IMR-90 (cell line): ENCODE measurements at regions not wholly inside any gene's neighbourhood (a gene's known extent, or its start where the extent isn't known, plus 50 kb on each side); places are given as distances from the start of the nearest gene placed in this dataset.

Experiments
- ATAC-seq: fragments of 200-7000 bp; cut with Tn5 transposase; 2 replicates; pipeline ENCODE4 v1.9.1; 2020; ENCODE audit warnings: low read depth, mild to moderate bottlenecking, moderate library complexity
- BruUV-seq: library from RNA; stranded (reverse); fragments of 400-500 nt; replicated peaks from 2 replicates; lab custom pipeline; 2021; lab: Mats Ljungman, UMichigan
- CTCF ChIA-PET: fragments of 300-600 bp; formaldehyde crosslinking; extraction: SDS; loops from one replicate; lab custom pipeline; 2021; ENCODE audit warnings: antibody characterized with exemption; lab: Yijun Ruan, JAX
- POLR2A ChIA-PET: fragments of 300-600 bp; sonication (Branson Sonifier 250); formaldehyde crosslinking; loops from one replicate; lab custom pipeline; 2022; ENCODE audit warnings: antibody characterized with exemption; ENCODE audit not compliant: unreplicated experiment; lab: Charles Lee
- DNase-seq: peaks from one replicate; pipeline ENCODE4 v3.0.0; 2013
- H2AFZ ChIP-seq: replicated peaks from 2 replicates; pipeline ENCODE3; 2013; ENCODE audit warnings: low read length, mild to moderate bottlenecking; ENCODE audit not compliant: poor library complexity
- H2AK5ac ChIP-seq: 2 replicates; pipeline ENCODE4 v1.6.1; 2013; ENCODE audit warnings: low read depth, low read length, inconsistent platforms
- H2AK9ac ChIP-seq: replicated peaks from 2 replicates; pipeline ENCODE3; 2013; ENCODE audit warnings: mild to moderate bottlenecking, low read depth, low read length, moderate library complexity; ENCODE audit not compliant: poor library complexity
- H2BK120ac ChIP-seq: 2 replicates; pipeline ENCODE4 v1.6.1; 2013; ENCODE audit warnings: low read depth, low read length, inconsistent platforms
- H2BK15ac ChIP-seq: 3 replicates; pipeline ENCODE4 v1.6.1; 2013; ENCODE audit warnings: low read depth, low read length, inconsistent platforms
- H2BK20ac ChIP-seq: 2 replicates; pipeline ENCODE4 v1.6.1; 2013; ENCODE audit warnings: low read depth, mild to moderate bottlenecking, inconsistent platforms, low read length, moderate library complexity
- H2BK5ac ChIP-seq: 2 replicates; pipeline ENCODE4 v1.6.1; 2013; ENCODE audit warnings: mild to moderate bottlenecking, low read depth, low read length, inconsistent platforms; ENCODE audit not compliant: poor library complexity, severe bottlenecking
- H3K14ac ChIP-seq: replicated peaks from 2 replicates; pipeline ENCODE4 v1.6.1; 2013; ENCODE audit warnings: low read depth, low read length, inconsistent platforms
- H3K18ac ChIP-seq: 2 replicates; pipeline ENCODE4 v1.6.1; 2013; ENCODE audit warnings: low read depth, low read length, control low read depth
- H3K23ac ChIP-seq: 2 replicates; pipeline ENCODE4 v1.6.1; 2013; ENCODE audit warnings: low read depth, low read length, inconsistent platforms
- H3K27ac ChIP-seq: 2 replicates; pipeline ENCODE4 v1.5.1; 2013; ENCODE audit warnings: mild to moderate bottlenecking, control low read depth, low read length; ENCODE audit not compliant: insufficient read depth
- H3K27me3 ChIP-seq: 2 replicates; pipeline ENCODE4 v1.6.1; 2013; ENCODE audit warnings: low read length; ENCODE audit not compliant: control insufficient read depth, insufficient read depth
- H3K36me3 ChIP-seq: 2 replicates; pipeline ENCODE4 v1.6.1; 2013; ENCODE audit warnings: low read length, mixed read lengths; ENCODE audit not compliant: control insufficient read depth, insufficient read depth
- H3K4ac ChIP-seq: 2 replicates; pipeline ENCODE4 v1.6.1; 2013; ENCODE audit warnings: low read depth, low read length, inconsistent platforms
- H3K4me1 ChIP-seq: 2 replicates; pipeline ENCODE4 v1.6.1; 2013; ENCODE audit warnings: low read length, mixed read lengths; ENCODE audit not compliant: control insufficient read depth, insufficient read depth
- H3K4me2 ChIP-seq: 2 replicates; pipeline ENCODE4 v1.6.1; 2013; ENCODE audit warnings: low read depth, mild to moderate bottlenecking, control low read depth, low read length, moderate library complexity
- H3K4me3 ChIP-seq: 2 replicates; pipeline ENCODE4 v1.5.1; 2013; ENCODE audit warnings: low read depth, mild to moderate bottlenecking, control low read depth, low read length, moderate library complexity; ENCODE audit not compliant: insufficient read depth
- H3K56ac ChIP-seq: 2 replicates; pipeline ENCODE4 v1.6.1; 2013; ENCODE audit warnings: low read length, inconsistent platforms; ENCODE audit not compliant: insufficient read depth; ENCODE audit errors: extremely low read depth
- H3K79me1 ChIP-seq, 2 experiments: 2 replicates each; pipeline ENCODE4 v1.6.1; 2013; ENCODE audit warnings: low read length in 2 of 2, inconsistent platforms in 1 of 2, low read depth in 1 of 2
- H3K9ac ChIP-seq: 2 replicates; pipeline ENCODE4 v1.6.1; 2013; ENCODE audit warnings: low read depth, low read length, control low read depth
- H3K9me1 ChIP-seq: 2 replicates; pipeline ENCODE4 v1.6.1; 2013; ENCODE audit warnings: low read length, inconsistent platforms; ENCODE audit not compliant: insufficient read depth
- H3K9me3 ChIP-seq: 2 replicates; pipeline ENCODE4 v1.6.1; 2013; ENCODE audit warnings: low read length; ENCODE audit not compliant: control insufficient read depth, insufficient read depth
- H4K20me1 ChIP-seq: 2 replicates; pipeline ENCODE4 v1.6.1; 2013; ENCODE audit warnings: low read length, inconsistent platforms; ENCODE audit not compliant: insufficient read depth
- H4K5ac ChIP-seq: 2 replicates; pipeline ENCODE4 v1.6.1; 2013; ENCODE audit warnings: mild to moderate bottlenecking, low read depth, low read length, control low read depth
- H4K8ac ChIP-seq, 2 experiments: 2 replicates each; pipeline ENCODE4 v1.6.1; 2013; ENCODE audit warnings: low read depth in 2 of 2, low read length in 2 of 2, control low read depth in 1 of 2, inconsistent platforms in 1 of 2
- H4K91ac ChIP-seq: 2 replicates; pipeline ENCODE4 v1.6.1; 2013; ENCODE audit warnings: low read depth, low read length, inconsistent platforms; ENCODE audit not compliant: insufficient read depth
- BHLHE40 ChIP-seq: fragments of 150-350 bp; IDR thresholded peaks from 2 replicates; pipeline ENCODE4 v1.6.1; 2016; ENCODE audit warnings: mild to moderate bottlenecking, low read depth, low read length
- CEBPB ChIP-seq: IDR thresholded peaks from 2 replicates; pipeline ENCODE4 v1.6.1; 2012; ENCODE audit warnings: low read depth, low read length, improper control_type of control experiment
- CHD1 ChIP-seq: IDR thresholded peaks from 2 replicates; pipeline ENCODE4 v1.6.1; 2012; ENCODE audit warnings: low read depth, low read length, improper control_type of control experiment
- CTCF ChIP-seq: conservative IDR thresholded peaks from 2 replicates; pipeline ENCODE4 v1.5.1; 2012; ENCODE audit warnings: mild to moderate bottlenecking, low read depth, low read length, improper control_type of control experiment
- ELK1 ChIP-seq: fragments of 150-350 bp; IDR thresholded peaks from 2 replicates; pipeline ENCODE4 v1.6.1; 2016; ENCODE audit warnings: low read depth, mild to moderate bottlenecking, low read length, moderate library complexity, borderline replicate concordance
- FOS ChIP-seq: fragments of 150-350 bp; IDR thresholded peaks from 2 replicates; pipeline ENCODE4 v1.6.1; 2016; ENCODE audit warnings: low read depth, low read length
- MAFK ChIP-seq: IDR thresholded peaks from 2 replicates; pipeline ENCODE4 v1.6.1; 2012; ENCODE audit warnings: low read depth, low read length, improper control_type of control experiment
- MAZ ChIP-seq: IDR thresholded peaks from 2 replicates; pipeline ENCODE4 v1.6.1; 2012; ENCODE audit warnings: low read depth, mild to moderate bottlenecking, low read length, improper control_type of control experiment, moderate library complexity, borderline replicate concordance
- MXI1 ChIP-seq: IDR thresholded peaks from 2 replicates; pipeline ENCODE4 v1.6.1; 2012; ENCODE audit warnings: low read depth, mild to moderate bottlenecking, low read length, moderate library complexity, borderline replicate concordance
- NFE2L2 ChIP-seq: fragments of 150-350 bp; IDR thresholded peaks from 2 replicates; pipeline ENCODE4 v1.6.1; 2016; ENCODE audit warnings: low read depth, mild to moderate bottlenecking, low read length
- POLR2A ChIP-seq: IDR thresholded peaks from 2 replicates; pipeline ENCODE4 v1.6.1; 2012; ENCODE audit warnings: mild to moderate bottlenecking, low read depth, low read length
- RAD21 ChIP-seq: IDR thresholded peaks from 2 replicates; pipeline ENCODE4 v1.6.1; 2012; ENCODE audit warnings: low read length, improper control_type of control experiment
- RCOR1 ChIP-seq: IDR thresholded peaks from 2 replicates; pipeline ENCODE4 v1.6.1; 2012; ENCODE audit warnings: mild to moderate bottlenecking, low read length, improper control_type of control experiment; ENCODE audit not compliant: insufficient replicate concordance
- RFX5 ChIP-seq: IDR thresholded peaks from 2 replicates; pipeline ENCODE4 v1.8.0; 2012; ENCODE audit warnings: low read depth, mild to moderate bottlenecking, low read length, moderate library complexity
- SMC3 ChIP-seq: fragments of 150-350 bp; IDR thresholded peaks from 2 replicates; pipeline ENCODE4 v1.6.1; 2016; ENCODE audit warnings: low read depth, mild to moderate bottlenecking, antibody characterized with exemption, low read length, moderate library complexity
- USF2 ChIP-seq: fragments of 150-350 bp; IDR thresholded peaks from 2 replicates; pipeline ENCODE4 v1.6.1; 2017; ENCODE audit warnings: mild to moderate bottlenecking, antibody characterized with exemption, low read length, low read depth
- WGBS, 2 experiments: methylation state at CpG; one replicate each; pipeline versions ENCODE4 v1.1.5 to v1.1.7; 2013; ENCODE audit warnings: missing lambda C conversion rate in 2 of 2; ENCODE audit not compliant: insufficient read length in 1 of 2; ENCODE audit errors: extremely low coverage in 2 of 2; 5-methylcytosine and 5-hydroxymethylcytosine counted together
- dilution Hi-C: fragments of 300-500 bp; cut with HindIII; formaldehyde crosslinking; loops from one replicate; pipeline ENCODE4 v1.14.3; 2018; ENCODE audit warnings: low sequenced_read_pairs; ENCODE audit not compliant: unreplicated experiment
- in situ Hi-C: fragments of 300-500 bp; cut with MboI; formaldehyde crosslinking; loops from 3 replicates; pipeline ENCODE4 v1.14.3; 2019; ENCODE audit warnings: low sequenced_read_pairs, inconsistent platforms, mixed read lengths
- intact Hi-C: fragments of 100-400 bp; cut with micrococcal nuclease; formaldehyde crosslinking; loops from 2 replicates; pipeline ENCODE4 v1.10.0; 2022

- dilution Hi-C loops: no loop called here
- Histone ChIP-seq H2AK5ac (no peak overlapping the region), H3K14ac (no peak overlapping the region), H3K9me3 (no peaks in the 10 kb centered on the region), H3K27me3 (peaks cover 2% of the 10 kb centered on the region; the same call in 1 of the 2 replicates), H3K23ac (no peak overlapping the region), H3K56ac (no peak overlapping the region), H3K27ac (no peak overlapping the region), H3K4me3 (no peak overlapping the region), H3K9ac (no peak overlapping the region), H3K79me1 (no peaks in the 10 kb centered on the region), H3K18ac (no peak overlapping the region), H2BK20ac (no peak overlapping the region), H3K9me1 (no peaks in the 10 kb centered on the region), H3K4ac (no peak overlapping the region), H2BK15ac (no peak overlapping the region), H3K4me1 (no peaks in the 10 kb centered on the region), H4K8ac (no peak overlapping the region), H4K20me1 (no peaks in the 10 kb centered on the region), H3K4me2 (no peak overlapping the region), H2BK120ac (no peak overlapping the region), H2AFZ (no peak overlapping the region), H4K5ac (no peak overlapping the region), H4K91ac (no peak overlapping the region), H2BK5ac (no peak overlapping the region), H2AK9ac (no peak overlapping the region), H3K36me3 (no peaks in the 10 kb centered on the region)
- intact Hi-C loops: no loop called here
- no CpG with 5 or more reads among the region's 10 CpGs for WGBS, 2 experiments
- in situ Hi-C loops: no loop called here
- DNase-seq (no peak), ATAC-seq (no peak)
- POLR2A ChIA-PET: no interaction called here
- CTCF ChIA-PET: no interaction called here
- BruUV-seq: no TSS peak
- TF ChIP-seq MAFK (no peak), ELK1 (no peak), CEBPB (no peak), RCOR1 (no peak), POLR2A (no peak), RAD21 (no peak), CHD1 (no peak), USF2 (no peak), CTCF (no peak), RFX5 (no peak), SMC3 (no peak), NFE2L2 (no peak), MAZ (no peak), BHLHE40 (no peak), FOS (no peak), MXI1 (no peak)
These were observed 357.3 kb upstream of the SLC8A1 start for GRCh38 chr2:40809156-40809555.
